SK-N-SH (cell line): ENCODE measurements at regions not wholly inside any gene's neighbourhood (a gene's known extent, or its start where the extent isn't known, plus 50 kb on each side); places are given as distances from the start of the nearest gene placed in this dataset.

Experiments
- CTCF ChIA-PET: fragments of 300-600, 350-600 bp; formaldehyde crosslinking; extraction: SDS; loops from one replicate; lab custom pipeline; 2021; lab: Yijun Ruan, JAX
- POLR2A ChIA-PET: fragments of 350-600 bp; sonication (Branson Sonifier 250); formaldehyde crosslinking; extraction: SDS; loops from one replicate; lab custom pipeline; 2020; ENCODE audit warnings: antibody characterized with exemption, inconsistent platforms; lab: Yijun Ruan, JAX
- DNase-seq: peaks from one replicate; pipeline ENCODE4 v3.0.0; 2012
- H2AFZ ChIP-seq: fragments of 200-600 bp; sonication (generic); 2 replicates; pipeline ENCODE4 v1.8.1; 2016; ENCODE audit warnings: antibody characterized with exemption, mild to moderate bottlenecking, low read depth
- H3F3A ChIP-seq: fragments of 200-600 bp; sonication (generic); replicated peaks from 2 replicates; pipeline ENCODE3; 2016; ENCODE audit warnings: antibody characterized with exemption, mild to moderate bottlenecking; ENCODE audit not compliant: insufficient read depth
- H3K27ac ChIP-seq, 2 experiments: fragments of 200-500 bp in 1 of 2; fragments of 200-600 bp in 1 of 2; sonication (Bioruptor generic) in 1 of 2; sonication (generic), shearing (Covaris generic) in 1 of 2; 2 replicates each; pipeline versions ENCODE4 v1.5.1 to v1.6.1; 2014 to 2016; ENCODE audit warnings: low read depth in 2 of 2, inconsistent platforms in 1 of 2, low read length in 1 of 2, mild to moderate bottlenecking in 1 of 2, mixed read lengths in 1 of 2
- H3K27me3 ChIP-seq: fragments of 200-600 bp; sonication (generic), shearing (Covaris generic); 2 replicates; pipeline ENCODE4 v1.6.1; 2016; ENCODE audit warnings: mixed run types; ENCODE audit not compliant: insufficient read depth
- H3K36me3 ChIP-seq, 2 experiments: fragments of 200-500 bp in 1 of 2; fragments of 200-600 bp in 1 of 2; sonication (Bioruptor generic) in 1 of 2; sonication (generic) in 1 of 2; replicated peaks in 1 of 2; 2 replicates each; pipeline versions ENCODE3 to v1.5.1; 2014 to 2016; ENCODE audit warnings: low read length in 1 of 2, mild to moderate bottlenecking in 1 of 2; ENCODE audit not compliant: insufficient read depth in 2 of 2, control insufficient read depth in 1 of 2
- H3K4me1 ChIP-seq, 2 experiments: fragments of 200-500 bp in 1 of 2; fragments of 200-600 bp in 1 of 2; sonication (Bioruptor generic) in 1 of 2; sonication (generic), shearing (Covaris generic) in 1 of 2; 2 replicates each; pipeline versions ENCODE4 v1.5.1 to v1.6.1; 2014 to 2016; ENCODE audit warnings: low read depth in 1 of 2, low read length in 1 of 2, mixed run types in 1 of 2; ENCODE audit not compliant: insufficient read depth in 2 of 2, control insufficient read depth in 1 of 2
- H3K4me2 ChIP-seq: fragments of 200-600 bp; sonication (generic), shearing (Covaris generic); 2 replicates; pipeline ENCODE4 v1.6.1; 2017; ENCODE audit warnings: mixed run types
- H3K4me3 ChIP-seq, 2 experiments: fragments of 200-500 bp in 1 of 2; fragments of 200-600 bp in 1 of 2; sonication (Bioruptor generic) in 1 of 2; sonication (generic), shearing (Covaris generic) in 1 of 2; 2 replicates each; pipeline versions ENCODE4 v1.5.1 to v1.8.1; 2014 to 2016; ENCODE audit warnings: low read depth in 2 of 2, inconsistent platforms in 1 of 2, low read length in 1 of 2, mild to moderate bottlenecking in 1 of 2, mixed read lengths in 1 of 2, moderate library complexity in 1 of 2
- H3K79me2 ChIP-seq: fragments of 200-600 bp; sonication (generic); 2 replicates; pipeline ENCODE4 v1.8.1; 2017; ENCODE audit warnings: mild to moderate bottlenecking; ENCODE audit not compliant: insufficient read depth
- H3K9ac ChIP-seq: fragments of 200-600 bp; sonication (generic); 2 replicates; pipeline ENCODE4 v1.6.1; 2017; ENCODE audit warnings: mixed run types
- H3K9me2 ChIP-seq: fragments of 200-600 bp; sonication (generic); 2 replicates; pipeline ENCODE4 v1.6.1; 2017; ENCODE audit warnings: mixed run types
- H3K9me3 ChIP-seq: fragments of 200-600 bp; sonication (generic); 2 replicates; pipeline ENCODE4 v1.6.1; 2017; ENCODE audit warnings: mixed run types, mild to moderate bottlenecking, moderate library complexity
- H4K20me1 ChIP-seq: fragments of 200-600 bp; sonication (generic); 2 replicates; pipeline ENCODE4 v1.6.1; 2017; ENCODE audit warnings: mild to moderate bottlenecking, mixed run types; ENCODE audit not compliant: insufficient read depth
- CHD2 ChIP-seq: fragments of 150-350 bp; IDR thresholded peaks from 2 replicates; pipeline ENCODE4 v1.6.1; 2018; ENCODE audit warnings: low read length; ENCODE audit not compliant: partially characterized antibody
- CTCF ChIP-seq: fragments of 200-600 bp; sonication (generic); IDR thresholded peaks from 2 replicates; pipeline ENCODE4 v1.6.1; 2017; ENCODE audit warnings: antibody characterized with exemption, mild to moderate bottlenecking, moderate library complexity
- EP300 ChIP-seq, 2 experiments: IDR thresholded peaks; 2 replicates each; pipeline versions ENCODE4 v1.4.0 to v1.6.1; 2012; ENCODE audit warnings: borderline replicate concordance in 1 of 2, low read depth in 1 of 2, low read length in 1 of 2
- FOXJ3 ChIP-seq: sonication (generic); formaldehyde crosslinking; IDR thresholded peaks from 2 replicates; pipeline ENCODE4 v1.5.1; 2020; ENCODE audit warnings: mild to moderate bottlenecking, missing genetic modification reagents
- GABPA ChIP-seq: IDR thresholded peaks from 2 replicates; pipeline ENCODE4 v1.4.0; 2012; ENCODE audit warnings: low read depth, mild to moderate bottlenecking
- GATA2 ChIP-seq: sonication (generic); formaldehyde crosslinking; IDR thresholded peaks from 2 replicates; pipeline ENCODE4 v1.5.0; 2020; ENCODE audit warnings: mild to moderate bottlenecking, missing genetic modification reagents
- IRF3 ChIP-seq: fragments of 150-350 bp; IDR thresholded peaks from 2 replicates; pipeline ENCODE4 v1.6.1; 2016; ENCODE audit warnings: mild to moderate bottlenecking, low read depth, low read length
- MAX ChIP-seq: IDR thresholded peaks from 2 replicates; pipeline ENCODE4 v1.4.0; 2012; ENCODE audit warnings: low read depth
- MEF2A ChIP-seq: IDR thresholded peaks from 2 replicates; pipeline ENCODE4 v1.4.0; 2012; ENCODE audit warnings: low read depth, borderline replicate concordance
- MXI1 ChIP-seq: IDR thresholded peaks from 2 replicates; pipeline ENCODE4 v1.6.1; 2012; ENCODE audit warnings: mild to moderate bottlenecking, low read depth, low read length, improper control_type of control experiment
- NFIC ChIP-seq: IDR thresholded peaks from 2 replicates; pipeline ENCODE4 v1.4.0; 2012; ENCODE audit warnings: borderline replicate concordance
- POLR2AphosphoS5 ChIP-seq: IDR thresholded peaks from 2 replicates; pipeline ENCODE4 v1.6.1; 2012; ENCODE audit warnings: low read depth, low read length
- RAD21 ChIP-seq: IDR thresholded peaks from 2 replicates; pipeline ENCODE4 v1.6.1; 2012; ENCODE audit warnings: mild to moderate bottlenecking, low read length
- RCOR1 ChIP-seq: fragments of 150-350 bp; IDR thresholded peaks from 2 replicates; pipeline ENCODE4 v1.6.1; 2017; ENCODE audit warnings: antibody characterized with exemption, low read length
- RXRA ChIP-seq: IDR thresholded peaks from 2 replicates; pipeline ENCODE4 v1.4.0; 2012; ENCODE audit warnings: low read depth, mild to moderate bottlenecking, borderline replicate concordance
- SIN3A ChIP-seq: IDR thresholded peaks from 2 replicates; pipeline ENCODE4 v1.6.1; 2012; ENCODE audit warnings: low read depth, mild to moderate bottlenecking, low read length, moderate library complexity, borderline replicate concordance
- SMC3 ChIP-seq: IDR thresholded peaks from 2 replicates; pipeline ENCODE4 v1.6.1; 2012; ENCODE audit warnings: low read depth, low read length, improper control_type of control experiment
- TCF12 ChIP-seq: IDR thresholded peaks from 2 replicates; pipeline ENCODE4 v1.4.0; 2012
- USF1 ChIP-seq: IDR thresholded peaks from 2 replicates; pipeline ENCODE4 v1.4.0; 2012; ENCODE audit warnings: low read depth, borderline replicate concordance
- ZBTB33 ChIP-seq: IDR thresholded peaks from 2 replicates; pipeline ENCODE4 v1.4.0; 2012; ENCODE audit warnings: low read depth, borderline replicate concordance
- WGBS: methylation state at CpG from one replicate; pipeline ENCODE4 v1.1.6; 2017; ENCODE audit warnings: low lambda C conversion rate; 5-methylcytosine and 5-hydroxymethylcytosine counted together

- TF ChIP-seq NFIC (no peak), RCOR1 (no peak), USF1 (no peak), MAX (no peak), MXI1 (no peak), IRF3 (no peak), SMC3 (no peak), FOXJ3 (CRISPR knock-in tag) (no peak), EP300 (IDR thresholded peaks at IDR 0.05; ENCODE audit: borderline replicate concordance in 1 of 2, low read depth in 1 of 2, low read length in 1 of 2) (no peak)
- TF ChIP-seq, all 33 proteins: peak for 0
These were observed 113.3 kb upstream of the DPT start (continued) for GRCh38 chr1:168842306-168842705.

GRCh38 chr1:168842916-168843315, 113.9 kb upstream of the DPT start:
- TF ChIP-seq RCOR1 (no peak), MXI1 (no peak), ZBTB33 (no peak), CTCF (no peak), POLR2AphosphoS5 (no peak), EP300 (IDR thresholded peaks at IDR 0.05; ENCODE audit: borderline replicate concordance in 1 of 2, low read depth in 1 of 2, low read length in 1 of 2) (no peak), NFIC (no peak), IRF3 (no peak), SMC3 (no peak), GATA2 (CRISPR knock-in tag) (no peak), RAD21 (no peak), FOXJ3 (CRISPR knock-in tag) (no peak), GABPA (no peak), RXRA (no peak), TCF12 (no peak), SIN3A (no peak), MAX (no peak), CHD2 (no peak), USF1 (no peak), MEF2A (no peak)
- H3K4me1 ChIP-seq: no peaks in the 10 kb centered on the region
- H3K9ac ChIP-seq: no peak overlapping the region
- H3K27ac ChIP-seq: no peak overlapping the region
- no peaks in the 10 kb centered on the region for H3K27me3 ChIP-seq
- no peaks in the 10 kb centered on the region for H3K9me3 ChIP-seq
- H3K36me3 ChIP-seq: no peaks in the 10 kb centered on the region
- no peaks in the 10 kb centered on the region for H3F3A ChIP-seq
- H3K9me2 ChIP-seq: no peaks in the 10 kb centered on the region
- H2AFZ ChIP-seq: no peak overlapping the region
- no peak overlapping the region for H3K4me3 ChIP-seq
- no peaks in the 10 kb centered on the region for H3K79me2 ChIP-seq
- DNase-seq: no peak
- H3K4me2 ChIP-seq: no peak overlapping the region
- ChIA-PET POLR2A (no interaction called here), CTCF (interaction anchor here (1.2 kb wide), 1 partner anchor 23 kb away, joined by 3 read pairs; no protein-coding TSS in a partner anchor)
- H4K20me1 ChIP-seq: no peaks in the 10 kb centered on the region
- 54% methylated on average over 2 of the region's 2 CpGs for WGBS
